ENCODE measurements at regions not wholly inside any gene's neighbourhood (a gene's known extent, or its start where the extent isn't known, plus 50 kb on each side); places are given as distances from the start of the nearest gene placed in this dataset.
"Not testable (repeated sequence)": the region's sequence is repeated elsewhere in the genome, so short reads cannot be mapped to it uniquely, and the experiment has no call there.

DNA sequence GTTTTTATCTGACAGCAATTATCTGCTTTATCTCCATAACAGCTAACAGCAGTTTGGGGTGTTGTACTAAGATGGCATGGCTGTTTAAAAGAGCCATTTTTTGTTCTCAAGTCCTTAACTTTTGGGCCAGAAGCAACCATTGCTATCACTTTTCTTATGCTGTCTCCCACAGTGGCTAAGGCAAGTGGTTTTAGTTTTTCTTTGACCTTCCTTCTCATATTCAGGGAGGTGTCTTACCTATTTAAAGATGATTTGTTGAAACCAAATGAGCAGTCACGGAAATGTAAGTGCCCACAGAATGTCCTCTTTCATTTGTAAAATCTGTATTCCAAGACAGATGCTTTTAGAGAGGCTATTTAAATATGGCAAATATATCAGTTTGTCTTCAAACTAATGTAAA is 96.8 kb upstream of the USP15 start:
- DNase-seq = no peak

DNA sequence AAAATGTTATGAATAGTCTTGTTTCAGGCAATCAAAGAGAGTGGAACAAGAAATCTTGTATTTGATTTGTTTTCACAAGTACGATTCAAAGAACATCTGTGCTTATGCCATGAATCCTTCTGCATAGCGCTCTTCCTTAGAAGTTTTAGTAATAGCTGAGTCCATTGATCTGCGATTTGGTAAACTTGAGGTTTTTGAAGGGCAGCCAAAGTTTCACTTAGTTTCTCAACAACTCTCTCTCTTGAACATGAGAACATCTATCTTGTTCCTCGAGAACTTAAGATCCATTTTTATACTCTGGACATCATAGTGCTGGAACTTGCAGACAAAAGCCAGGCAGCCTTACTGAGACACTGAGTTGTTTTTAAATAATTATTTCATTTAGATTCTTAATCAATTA is 96.2 kb upstream of the USP15 start:
- no peak for DNase-seq

DNA sequence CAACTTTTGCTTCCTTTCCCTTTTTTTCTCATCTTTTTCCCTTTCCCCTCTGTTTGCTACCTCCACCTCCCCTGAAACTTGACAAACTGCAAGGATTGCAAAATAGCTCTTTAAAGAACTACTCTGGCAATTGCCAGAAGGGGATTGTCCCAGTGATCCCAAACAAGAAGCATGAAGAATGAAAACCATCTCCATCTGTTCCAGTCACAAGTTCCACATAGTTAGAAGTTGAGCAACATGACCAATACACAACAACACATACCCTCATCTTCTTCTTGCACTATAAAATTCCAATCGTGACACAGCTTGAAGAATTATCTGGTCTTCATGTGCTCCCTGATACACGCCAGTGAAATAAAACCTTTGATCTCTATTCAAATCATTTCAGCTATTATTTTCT is 93.7 kb upstream of the USP15 start:
- no peak for DNase-seq

DNA sequence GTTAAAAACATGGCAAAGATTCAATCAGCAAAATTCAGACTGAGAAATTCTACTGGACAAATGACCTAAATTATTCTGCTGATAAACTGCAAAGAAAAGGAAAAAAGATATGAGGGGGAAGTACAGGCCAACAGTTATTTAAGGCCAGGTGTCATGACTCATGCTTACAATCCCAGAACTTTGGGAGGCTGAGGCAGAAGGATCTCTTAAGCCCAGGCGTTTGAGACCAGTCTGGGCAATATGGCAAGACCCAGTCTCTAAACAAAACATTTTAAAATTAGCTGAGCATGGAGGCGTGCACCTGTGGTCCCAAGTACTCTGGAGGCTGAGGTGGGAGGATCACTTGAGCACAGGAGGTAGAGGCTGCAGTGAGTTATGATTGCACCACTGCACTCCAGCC is 91.8 kb upstream of the USP15 start:
- no peak for DNase-seq

DNA sequence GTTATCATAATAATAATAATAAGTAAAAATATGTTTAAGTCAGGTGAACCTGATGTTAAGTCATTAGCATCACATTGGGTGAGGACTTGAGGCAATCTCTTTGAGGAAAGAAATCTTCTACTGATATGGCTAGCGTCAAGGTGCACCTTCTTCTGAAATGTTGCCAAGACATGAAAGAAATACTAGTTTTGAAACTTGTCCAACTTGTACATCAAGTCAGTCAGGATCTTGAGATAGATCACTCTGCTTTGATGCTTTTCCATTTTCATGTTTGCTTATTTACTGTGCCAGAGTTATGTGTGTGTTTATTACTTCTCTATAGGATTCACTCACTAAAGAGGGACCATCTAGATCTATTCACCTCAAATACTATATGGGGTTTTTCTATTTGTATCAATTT is 90.0 kb upstream of the USP15 start:
- DNase-seq = no peak

DNA sequence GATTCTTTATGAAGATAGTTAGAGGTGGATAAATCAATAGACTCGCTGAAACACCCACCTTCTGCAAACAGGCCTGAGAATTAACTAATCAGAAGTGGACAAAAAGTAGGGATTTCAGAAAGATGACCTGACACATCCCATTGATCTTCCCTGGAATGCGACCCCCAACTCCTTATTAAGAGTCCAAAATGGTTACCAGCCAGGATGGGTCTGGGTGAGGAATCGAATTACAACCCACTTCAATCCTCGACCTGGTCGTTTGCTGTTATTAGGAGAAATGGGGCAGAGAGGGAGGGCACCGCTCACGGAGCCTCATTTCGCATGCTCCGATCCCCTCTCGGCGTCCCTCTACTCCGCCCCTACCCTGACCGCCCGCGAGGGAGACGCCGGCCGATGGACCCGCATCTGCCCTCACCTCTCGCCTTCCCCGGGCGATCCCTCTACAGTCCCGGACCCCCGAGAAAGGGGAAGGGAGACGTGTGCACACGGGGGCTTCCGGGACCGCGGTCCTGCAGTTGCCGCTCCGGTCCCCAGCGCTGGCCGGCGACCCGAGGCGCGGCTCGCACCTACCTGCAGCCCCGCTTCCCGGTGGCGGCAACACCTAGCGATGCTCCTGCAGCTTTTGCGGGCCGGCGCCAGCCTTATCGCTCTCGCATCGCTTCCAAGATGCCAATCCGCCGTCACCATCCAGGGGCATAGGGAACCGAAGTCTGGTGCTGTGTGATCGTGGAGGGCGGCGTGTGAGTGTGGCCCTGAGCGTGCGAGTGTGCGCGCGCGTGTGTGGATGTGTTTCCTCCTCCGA is 69.3 kb upstream of the USP15 start:
- no peak for DNase-seq

DNA sequence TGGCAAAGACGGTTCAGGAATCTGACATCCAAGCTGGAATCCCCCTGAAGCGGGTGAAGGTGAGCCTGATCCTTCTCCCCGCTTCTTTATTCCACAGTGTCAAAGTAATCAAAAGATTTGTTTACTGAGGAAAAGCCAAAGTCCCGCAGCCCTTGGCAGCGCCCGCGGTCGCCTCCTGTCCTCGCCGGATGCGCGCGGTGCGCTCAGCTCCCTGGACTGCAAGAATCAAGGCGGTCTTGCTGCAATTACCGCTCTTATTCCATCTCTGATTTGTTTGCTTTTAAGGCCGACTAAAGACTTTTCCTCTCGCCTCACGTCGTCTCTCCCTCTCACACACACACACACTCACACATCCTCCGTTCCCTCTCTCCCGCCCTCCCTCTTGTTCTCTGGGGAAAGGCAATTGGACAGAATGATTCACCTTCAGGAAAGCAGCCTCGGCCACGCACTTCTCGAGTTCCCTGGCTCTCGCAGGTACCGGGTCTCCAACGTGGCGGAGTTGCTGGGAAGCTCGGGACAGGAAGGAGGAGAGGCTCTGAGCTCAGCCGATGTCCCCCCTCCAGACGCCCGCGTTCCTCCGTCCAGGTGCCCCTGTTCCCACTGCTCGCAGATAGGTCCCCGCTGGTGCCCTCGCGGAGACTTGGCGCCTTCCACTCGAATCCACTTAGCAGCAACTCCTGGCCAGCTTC is 68.6 kb upstream of the USP15 start:
- DNase-seq = peak; percentile 87

DNA sequence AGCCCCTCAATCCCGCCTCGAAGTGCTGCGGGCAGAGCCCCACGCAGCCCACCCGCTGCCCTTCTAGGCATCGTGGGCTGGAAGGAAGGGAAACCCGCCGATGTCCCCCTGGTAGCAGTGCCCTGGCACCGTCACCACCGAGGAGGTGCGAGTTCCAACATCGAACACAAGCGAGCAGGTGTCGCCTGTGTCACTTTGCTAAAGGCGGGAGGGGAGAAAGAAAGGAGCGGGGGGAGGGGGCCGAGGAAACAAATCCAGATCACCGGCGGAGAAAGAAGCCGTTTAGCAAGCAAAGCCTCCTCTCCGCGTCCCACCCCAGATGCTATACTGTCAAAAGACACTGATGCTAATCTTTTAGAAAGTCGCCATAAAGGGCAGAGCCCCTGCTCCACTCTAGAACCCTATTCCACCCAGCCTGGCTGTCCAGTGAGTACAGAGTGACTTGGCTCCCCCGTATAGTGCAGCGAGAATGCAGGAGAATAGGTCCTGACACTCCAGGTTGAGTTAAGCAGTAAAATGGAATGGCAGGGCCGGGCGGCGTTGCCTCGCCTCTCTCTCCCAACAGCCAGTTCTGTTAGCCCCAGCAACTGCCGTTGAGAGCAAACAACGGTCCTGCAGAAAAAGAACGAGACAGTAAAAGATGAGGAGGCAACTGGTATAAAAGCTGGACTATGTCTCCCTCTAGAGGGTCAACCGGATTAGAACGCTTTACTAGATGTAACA is 67.9 kb upstream of the USP15 start:
- DNase-seq = peak; percentile 91

DNA sequence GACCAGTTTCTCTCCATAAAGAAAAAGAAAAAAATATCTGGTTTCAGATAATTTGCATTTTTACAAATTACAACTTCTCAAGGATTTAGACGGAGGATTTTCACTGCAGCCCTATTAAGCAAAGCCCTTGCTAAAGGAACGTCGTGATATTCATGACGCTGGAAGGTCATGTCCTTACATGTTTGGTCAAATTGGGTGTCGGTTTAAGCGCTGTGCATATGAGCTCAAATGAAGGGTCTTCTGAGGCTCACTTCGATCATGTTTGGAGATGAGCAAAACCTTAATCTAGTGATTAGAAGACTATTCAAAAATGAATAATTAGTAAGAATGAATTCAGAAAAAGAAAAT is 67.3 kb upstream of the USP15 start:
- no peak for DNase-seq

DNA sequence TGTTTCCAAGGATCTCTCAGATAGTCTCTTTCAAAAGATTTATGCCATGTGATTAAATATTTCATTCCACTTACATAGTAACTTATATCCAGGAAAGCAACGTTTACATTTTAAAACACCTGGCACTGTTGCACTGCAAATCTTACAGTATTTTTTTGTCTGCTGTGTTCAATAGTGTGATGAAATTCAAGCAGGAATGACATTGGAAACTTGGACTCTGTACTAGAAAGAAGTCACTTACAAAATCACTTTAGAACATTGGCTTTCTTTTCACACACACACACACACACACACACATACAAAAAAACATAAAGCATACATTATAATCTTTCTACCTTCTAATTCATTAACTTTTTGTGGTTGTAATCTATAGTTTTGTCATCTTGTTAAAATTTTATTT is 66.2 kb upstream of the USP15 start:
- no peak for DNase-seq

DNA sequence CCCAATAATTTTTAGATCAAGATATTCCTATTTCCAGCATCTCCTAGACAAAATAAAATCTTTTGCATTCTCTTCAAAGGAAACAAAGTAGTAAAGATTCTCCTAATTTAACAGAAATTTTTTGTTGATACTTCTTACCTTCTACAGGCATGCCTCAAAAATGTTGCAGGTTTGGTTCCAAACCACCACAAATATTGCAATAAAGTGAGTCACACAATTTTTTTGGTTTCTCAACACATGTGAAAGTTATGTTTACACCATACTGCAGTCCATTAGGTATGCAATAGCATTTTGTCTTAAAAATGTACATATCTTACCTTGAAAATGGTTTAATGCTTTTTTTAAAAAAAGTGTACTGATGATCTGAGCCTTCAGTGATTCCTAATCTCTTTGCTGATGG is 65.6 kb upstream of the USP15 start:
- DNase-seq = no peak

DNA sequence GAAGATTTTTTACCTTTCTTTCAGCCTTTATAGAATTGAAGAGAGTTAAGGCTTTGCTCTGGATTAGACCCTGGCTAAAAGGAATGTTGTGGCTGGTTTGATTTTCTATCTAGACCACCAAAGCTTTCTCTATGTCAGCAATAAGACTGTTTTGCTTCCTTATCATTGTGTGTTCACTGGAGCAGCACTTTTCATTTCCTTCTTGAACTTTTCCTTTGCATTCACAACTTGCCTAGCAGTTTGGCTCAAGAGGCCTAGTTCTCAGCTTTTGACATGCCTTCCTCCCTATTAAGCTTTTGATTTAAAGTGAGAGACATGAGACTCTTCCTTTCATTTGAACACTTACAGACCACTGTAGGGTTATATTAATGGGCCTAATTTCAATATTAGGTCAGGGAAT is 64.1 kb upstream of the USP15 start:
- no peak for DNase-seq

DNA sequence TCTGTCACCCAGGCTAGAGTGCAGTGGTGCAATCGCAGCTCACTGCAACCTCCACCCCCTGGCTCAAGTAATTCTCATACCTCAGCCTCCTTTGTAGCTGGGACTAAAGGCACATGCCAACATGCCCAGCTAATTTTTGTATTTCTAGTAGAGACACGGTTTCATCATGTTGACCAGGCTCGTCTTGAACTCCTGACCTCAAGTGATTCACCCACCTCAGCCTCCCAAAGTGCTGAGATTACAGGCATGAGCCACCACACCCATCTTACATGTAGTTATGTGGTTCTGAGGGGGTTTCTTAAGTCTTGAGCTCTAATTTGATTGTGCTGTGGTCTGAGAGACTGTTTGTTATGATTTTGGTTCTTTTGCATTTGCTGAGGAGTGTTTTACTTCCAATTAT is 57.3 kb upstream of the USP15 start:
- not testable (repeated sequence) for DNase-seq

DNA sequence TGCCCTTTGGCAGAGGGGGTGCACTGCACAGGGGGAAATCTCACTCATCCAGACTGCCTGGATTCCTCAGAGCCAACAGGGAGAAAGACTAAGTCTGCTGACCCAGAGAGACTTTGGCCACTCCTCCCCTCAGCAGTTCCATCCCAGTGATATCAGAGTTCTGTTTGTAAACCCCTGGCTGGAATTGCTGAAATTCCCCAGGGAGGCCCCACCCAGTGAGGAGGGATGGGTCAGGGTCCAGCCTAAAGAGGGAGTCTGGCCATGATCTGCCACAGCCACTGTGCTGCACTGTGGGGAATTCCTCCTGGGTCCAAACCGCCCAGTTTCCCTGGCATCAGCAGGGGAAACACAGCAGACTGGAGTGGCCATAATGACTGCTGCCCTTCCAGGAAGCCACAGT is 54.9 kb upstream of the USP15 start:
- no peak for DNase-seq

DNA sequence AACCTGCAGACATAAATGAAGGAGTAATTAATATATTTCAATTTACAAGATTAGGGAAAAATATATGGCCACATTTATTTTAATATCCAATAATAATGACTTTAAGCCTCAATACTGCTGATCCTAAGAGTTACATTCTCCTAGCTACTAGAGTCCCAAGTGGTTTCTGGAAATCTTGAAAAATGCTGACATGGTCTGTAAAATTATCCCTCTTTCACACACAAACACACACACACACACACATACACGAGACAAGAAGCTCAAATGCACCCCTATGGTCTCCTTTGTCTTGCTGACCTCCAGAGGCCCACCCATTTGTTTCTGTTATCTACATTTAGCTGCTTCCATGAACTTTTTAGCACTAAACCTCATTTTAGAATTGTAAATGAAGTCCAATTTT is 53.0 kb upstream of the USP15 start:
- no peak for DNase-seq

All from retina (tissue), 1 donor.